H1 (cell line): ENCODE measurements at regions not wholly inside any gene's neighbourhood (a gene's known extent, or its start where the extent isn't known, plus 50 kb on each side); places are given as distances from the start of the nearest gene placed in this dataset.

Experiments
- ASH2L ChIP-seq: fragments of 200-600, 300-600 bp; sonication (generic); IDR thresholded peaks from one replicate; pipeline ENCODE4 v1.7.1; 2017; ENCODE audit warnings: low read length
- BCL11A ChIP-seq, 2 experiments: IDR thresholded peaks; one replicate each; pipeline ENCODE4 v1.6.1; 2011; ENCODE audit warnings: low read depth in 2 of 2, low read length in 2 of 2, mild to moderate bottlenecking in 2 of 2
- CBX5 ChIP-seq: fragments of 300-800, 300-1000 bp; sonication (generic); IDR thresholded peaks from 2 replicates; pipeline ENCODE4 v1.7.1; 2016; ENCODE audit warnings: antibody characterized with exemption, low read length, low read depth
- GTF2F1 ChIP-seq: IDR thresholded peaks from 2 replicates; pipeline ENCODE4 v1.6.1; 2012; ENCODE audit warnings: low read depth, low read length, improper control_type of control experiment, borderline replicate concordance
- MAFK ChIP-seq: IDR thresholded peaks from 2 replicates; pipeline ENCODE4 v1.6.1; 2012; ENCODE audit warnings: low read depth, mild to moderate bottlenecking, improper control_type of control experiment, low read length
- SUZ12 ChIP-seq: fragments of 200-600 bp; sonication (generic); IDR thresholded peaks from 2 replicates; pipeline ENCODE4 v1.6.1; 2012; ENCODE audit warnings: mild to moderate bottlenecking, inconsistent platforms, low read length, moderate library complexity, mixed read lengths

- TF ChIP-seq BCL11A (IDR thresholded peaks at IDR 0.05; ENCODE audit: low read depth in 2 of 2, low read length in 2 of 2) (no peak), MAFK (no peak), ASH2L (no peak), SUZ12 (no peak), GTF2F1 (no peak), CBX5 (no peak)
Observed at GRCh38 chr3:107106907-107107306, 270.3 kb upstream of the CCDC54 start (continued).
